ENCODE measurements at regions not wholly inside any gene's neighbourhood (a gene's known extent, or its start where the extent isn't known, plus 50 kb on each side); places are given as distances from the start of the nearest gene placed in this dataset.

- TF ChIP-seq CTCF (IDR thresholded peaks at IDR 0.05) (no peak), POLR2A (IDR thresholded peaks at IDR 0.05) (no peak)
Observed at GRCh38 chr16:22630242-22630641, 119.6 kb downstream of the NPIPB5 start.
